HEK293 (cell line): ENCODE measurements at regions not wholly inside any gene's neighbourhood (a gene's known extent, or its start where the extent isn't known, plus 50 kb on each side); places are given as distances from the start of the nearest gene placed in this dataset.

Experiments
- ZBTB8A ChIP-seq: fragments of 450-650 bp; formaldehyde crosslinking; IDR thresholded peaks from 2 replicates; pipeline ENCODE4 v1.5.1; 2016; ENCODE audit warnings: missing biosample characterization, missing genetic modification characterization
- ZNF16 ChIP-seq: fragments of 450-650 bp; formaldehyde crosslinking; IDR thresholded peaks from 2 replicates; pipeline ENCODE4 v1.5.1; 2016; ENCODE audit warnings: low read depth, missing biosample characterization, missing genetic modification characterization

- no peak for TF ChIP-seq ZNF16
- TF ChIP-seq ZBTB8A = no peak
Observed at GRCh38 chr17:14670861-14671260, 370.0 kb downstream of the HS3ST3B1 start.
